Putamen (tissue), 1 donor: ENCODE measurements at regions not wholly inside any gene's neighbourhood (a gene's known extent, or its start where the extent isn't known, plus 50 kb on each side); places are given as distances from the start of the nearest gene placed in this dataset.
A peak's percentile ranks its signal among the peaks of the same experiment; 100 is the strongest.
"Not testable (repeated sequence)": the region's sequence is repeated elsewhere in the genome, so short reads cannot be mapped to it uniquely, and the experiment has no call there.

Source experiments
- DNase-seq: peaks from one replicate; pipeline ENCODE4 v3.0.0-alpha.2; 2016; ENCODE audit warnings: low spot score

DNA sequence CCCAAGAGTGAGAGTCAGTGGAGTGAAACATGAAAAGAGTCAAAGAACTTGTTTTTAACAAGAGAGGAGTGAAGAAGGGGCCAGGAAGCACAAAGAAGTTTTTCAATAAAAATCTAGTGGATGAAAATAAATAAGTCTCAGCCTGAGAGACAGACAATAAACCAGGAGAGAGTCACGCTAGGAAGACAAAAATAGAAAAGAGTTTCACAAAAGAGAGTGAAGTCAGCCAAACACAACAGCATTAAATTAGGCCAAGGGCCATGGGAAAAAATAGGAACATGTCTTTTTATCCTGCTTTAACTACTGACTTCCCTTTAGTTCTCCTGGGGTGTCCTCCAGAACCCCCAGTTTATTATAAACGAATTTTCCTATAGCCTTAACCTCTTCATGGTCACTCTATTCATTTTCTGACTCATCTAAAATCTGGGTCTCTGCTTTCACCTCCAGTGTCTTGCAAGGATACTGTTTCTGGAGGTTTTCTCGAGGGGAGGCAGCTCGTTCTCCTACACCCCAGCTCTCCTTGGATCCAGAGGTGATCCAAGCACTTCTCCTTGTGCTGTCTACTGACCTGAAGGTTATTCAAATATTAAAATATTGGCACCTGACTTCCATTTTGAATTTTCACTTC, 571.5 kb upstream of the PPP2R3A start:
- DNase-seq, result no peak

DNA sequence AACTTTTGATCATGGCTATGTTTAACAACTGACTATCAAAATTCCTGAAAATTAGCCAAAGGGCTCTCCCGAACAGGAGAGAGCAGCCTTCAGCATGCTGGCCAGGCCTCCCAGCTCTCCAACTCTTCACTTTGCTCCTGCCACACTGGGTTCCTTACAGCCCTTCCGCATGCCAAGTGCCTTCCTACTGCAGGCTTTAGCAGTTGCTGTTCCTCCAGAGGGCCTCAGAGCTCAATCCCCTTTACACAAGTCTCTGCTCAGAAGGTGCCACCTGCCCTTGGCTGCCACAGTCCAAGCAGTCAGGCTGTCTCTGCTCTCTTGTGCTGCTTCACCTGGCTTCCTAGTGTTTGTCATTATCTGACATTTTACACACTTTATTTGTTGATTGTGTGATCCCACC, 553.1 kb upstream of the PPP2R3A start:
- DNase-seq, result no peak

GRCh38 chr3:135416182-135416581, 549.3 kb upstream of the PPP2R3A start:
- no peak for DNase-seq

GRCh38 chr3:135419155-135419554, 546.4 kb upstream of the PPP2R3A start:
- no peak for DNase-seq

DNA sequence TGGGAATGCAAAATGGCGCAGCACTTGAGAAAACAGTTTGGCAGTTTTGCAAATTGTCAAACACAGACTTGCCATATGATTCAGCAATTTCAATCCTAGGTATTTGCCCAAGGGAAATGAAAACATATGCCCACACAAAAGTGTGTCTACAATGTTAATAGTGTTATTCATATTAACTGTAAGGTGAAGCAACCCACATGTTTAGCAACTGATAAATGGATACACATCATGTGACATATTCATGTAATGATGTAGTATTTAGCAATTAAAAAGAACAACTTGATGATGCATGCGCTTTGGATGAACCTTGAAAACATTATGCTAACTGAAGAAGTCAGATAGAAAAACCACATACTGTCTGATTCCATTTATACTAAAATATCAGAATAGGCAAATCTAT, 539.0 kb upstream of the PPP2R3A start:
- DNase-seq, result no peak

- no peak for DNase-seq
These were observed 533.1 kb upstream of the PPP2R3A start for GRCh38 chr3:135432402-135432801.

GRCh38 chr3:135438889-135439597, 526.5 kb upstream of the PPP2R3A start:
- not testable (repeated sequence) for DNase-seq

- DNase-seq, result peak; percentile 21
These were observed 525.9 kb upstream of the PPP2R3A start for GRCh38 chr3:135439632-135440031.

DNA sequence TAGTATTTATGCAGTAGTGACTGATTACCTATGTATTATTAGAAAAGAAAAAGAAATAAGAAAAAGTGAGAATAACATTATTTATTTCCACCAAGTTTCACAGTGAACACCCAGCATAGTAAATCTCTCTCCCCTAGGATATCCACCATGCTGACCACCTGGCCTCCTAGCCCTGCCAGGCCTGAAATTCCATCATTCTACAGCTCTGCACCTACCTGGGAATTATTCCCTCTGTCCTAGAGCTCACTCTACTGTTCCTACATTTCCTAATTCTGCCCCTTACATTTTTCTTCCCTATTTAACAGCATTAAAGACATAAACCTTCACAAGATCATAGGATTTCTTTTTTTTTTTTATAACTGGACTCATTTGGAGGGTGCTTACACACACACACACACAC, 525.3 kb upstream of the PPP2R3A start:
- no peak for DNase-seq

- DNase-seq, result no peak
These were observed 524.8 kb upstream of the PPP2R3A start for GRCh38 chr3:135440746-135441145.

GRCh38 chr3:135444058-135444457, 521.5 kb upstream of the PPP2R3A start:
- no peak for DNase-seq

GRCh38 chr3:135447483-135447882, 518.0 kb upstream of the PPP2R3A start:
- DNase-seq, result no peak

GRCh38 chr3:135448520-135448919, 517.0 kb upstream of the PPP2R3A start:
- no peak for DNase-seq

DNA sequence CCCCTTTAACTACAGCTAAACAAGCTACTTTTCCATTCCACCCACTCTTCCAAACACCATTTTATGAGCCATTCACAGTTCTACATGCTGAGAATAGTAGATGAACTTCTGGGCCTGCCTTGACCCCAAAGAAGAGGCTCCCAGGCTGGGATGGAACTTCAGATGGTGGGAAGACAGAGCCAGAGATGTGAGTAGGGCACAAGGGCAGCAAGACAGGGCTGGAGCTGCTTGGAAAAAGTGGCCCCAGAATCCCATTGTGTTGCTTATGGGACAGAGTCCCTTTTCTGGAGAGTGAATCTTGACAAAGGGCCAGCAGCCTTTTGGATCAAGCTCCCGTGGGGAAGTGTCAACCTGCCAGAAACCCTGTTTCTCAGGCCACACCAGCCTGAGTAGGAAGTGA, 516.5 kb upstream of the PPP2R3A start:
- DNase-seq, result no peak

GRCh38 chr3:135451037-135451785, 514.3 kb upstream of the PPP2R3A start:
- DNase-seq, result no peak

- DNase-seq, result no peak
These were observed 512.6 kb upstream of the PPP2R3A start for GRCh38 chr3:135452881-135453280.

- no peak for DNase-seq
These were observed 512.2 kb upstream of the PPP2R3A start for GRCh38 chr3:135453326-135453725.

GRCh38 chr3:135454890-135455289, 510.6 kb upstream of the PPP2R3A start:
- DNase-seq, result no peak

- no peak for DNase-seq
These were observed 509.3 kb upstream of the PPP2R3A start for GRCh38 chr3:135456108-135456790.

GRCh38 chr3:135458541-135459322, 506.8 kb upstream of the PPP2R3A start:
- DNase-seq, result no peak

DNA sequence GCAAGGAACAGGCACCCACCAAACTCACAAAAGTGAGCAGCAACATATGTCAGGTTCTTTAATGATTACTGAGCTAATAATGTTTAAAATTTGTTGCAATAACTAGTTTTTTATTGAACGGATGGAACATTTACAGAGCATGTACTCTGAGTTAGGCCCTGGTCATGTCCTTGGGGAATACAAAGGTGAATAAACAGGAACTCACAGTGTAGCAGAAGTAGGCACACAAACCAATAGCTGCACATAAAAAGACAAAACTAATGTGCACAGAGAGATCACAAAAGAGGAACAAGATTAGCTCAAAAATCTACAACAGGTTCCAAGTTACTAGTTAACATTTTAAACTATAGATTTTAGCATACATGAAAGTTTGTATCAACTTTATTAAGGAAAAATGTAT, 505.3 kb upstream of the PPP2R3A start:
- DNase-seq, result no peak

- no peak for DNase-seq
These were observed 493.6 kb upstream of the PPP2R3A start for GRCh38 chr3:135471911-135472310.
